ENCODE measurements at regions not wholly inside any gene's neighbourhood (a gene's known extent, or its start where the extent isn't known, plus 50 kb on each side); places are given as distances from the start of the nearest gene placed in this dataset.

DNA sequence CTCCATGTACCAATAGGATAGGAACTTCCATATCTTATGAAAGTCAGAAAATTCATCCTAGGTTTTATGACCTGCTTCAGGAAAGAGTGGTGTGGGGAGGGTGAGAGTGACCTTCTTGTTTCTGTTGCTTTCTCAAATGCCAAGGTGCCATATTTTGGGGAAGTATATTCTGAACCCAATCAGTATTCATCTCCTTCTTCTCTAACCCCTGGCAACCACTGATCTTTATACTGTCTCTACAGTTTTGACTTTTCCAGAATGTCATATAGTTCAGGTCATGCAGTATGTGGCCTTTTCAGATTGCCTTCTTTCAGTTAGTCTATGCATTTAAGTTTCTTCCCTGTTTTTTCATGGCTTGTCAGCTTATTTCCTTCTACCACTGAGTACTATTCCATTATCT is 321.4 kb upstream of the SEMA6A start:
- H3K27me3 ChIP-seq (ENCODE audit: control insufficient read depth, insufficient read depth, low read length), result no peaks in the 10 kb centered on the region
- Mint-ChIP-seq H3K4me3 (no peak overlapping the region), H3K27ac (no peak overlapping the region), H3K9me3 (peaks cover 0 to 4% of the 10 kb centered on the region in 2 donors), H3K36me3 (no peaks in the 10 kb centered on the region), H3K4me1 (no peaks in the 10 kb centered on the region), H3K27me3 (ENCODE audit: low read depth in 2 of 2) (no peaks in the 10 kb centered on the region)
- intact Hi-C loops (cut with micrococcal nuclease), result no loop called here
- no peaks in the 10 kb centered on the region for H3K9me3 ChIP-seq (ENCODE audit: control insufficient read depth, insufficient read depth, low read length)
- H3K4me3 ChIP-seq (ENCODE audit: low read length), result no peak overlapping the region
- no peaks in the 10 kb centered on the region for H3K36me3 ChIP-seq (ENCODE audit: control insufficient read depth, insufficient read depth, low read length)
- no peak for DNase-seq
- ATAC-seq, result no peak
- H3K4me1 ChIP-seq (ENCODE audit: control insufficient read depth, insufficient read depth, low read length), result no peaks in the 10 kb centered on the region
- TF ChIP-seq, protein P1, sequence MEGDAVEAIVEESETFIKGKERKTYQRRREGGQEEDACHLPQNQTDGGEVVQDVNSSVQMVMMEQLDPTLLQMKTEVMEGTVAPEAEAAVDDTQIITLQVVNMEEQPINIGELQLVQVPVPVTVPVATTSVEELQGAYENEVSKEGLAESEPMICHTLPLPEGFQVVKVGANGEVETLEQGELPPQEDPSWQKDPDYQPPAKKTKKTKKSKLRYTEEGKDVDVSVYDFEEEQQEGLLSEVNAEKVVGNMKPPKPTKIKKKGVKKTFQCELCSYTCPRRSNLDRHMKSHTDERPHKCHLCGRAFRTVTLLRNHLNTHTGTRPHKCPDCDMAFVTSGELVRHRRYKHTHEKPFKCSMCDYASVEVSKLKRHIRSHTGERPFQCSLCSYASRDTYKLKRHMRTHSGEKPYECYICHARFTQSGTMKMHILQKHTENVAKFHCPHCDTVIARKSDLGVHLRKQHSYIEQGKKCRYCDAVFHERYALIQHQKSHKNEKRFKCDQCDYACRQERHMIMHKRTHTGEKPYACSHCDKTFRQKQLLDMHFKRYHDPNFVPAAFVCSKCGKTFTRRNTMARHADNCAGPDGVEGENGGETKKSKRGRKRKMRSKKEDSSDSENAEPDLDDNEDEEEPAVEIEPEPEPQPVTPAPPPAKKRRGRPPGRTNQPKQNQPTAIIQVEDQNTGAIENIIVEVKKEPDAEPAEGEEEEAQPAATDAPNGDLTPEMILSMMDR (IDR thresholded peaks at IDR 0.05), result no peak
- H3K27ac ChIP-seq (ENCODE audit: low read length), result no peak overlapping the region

DNA sequence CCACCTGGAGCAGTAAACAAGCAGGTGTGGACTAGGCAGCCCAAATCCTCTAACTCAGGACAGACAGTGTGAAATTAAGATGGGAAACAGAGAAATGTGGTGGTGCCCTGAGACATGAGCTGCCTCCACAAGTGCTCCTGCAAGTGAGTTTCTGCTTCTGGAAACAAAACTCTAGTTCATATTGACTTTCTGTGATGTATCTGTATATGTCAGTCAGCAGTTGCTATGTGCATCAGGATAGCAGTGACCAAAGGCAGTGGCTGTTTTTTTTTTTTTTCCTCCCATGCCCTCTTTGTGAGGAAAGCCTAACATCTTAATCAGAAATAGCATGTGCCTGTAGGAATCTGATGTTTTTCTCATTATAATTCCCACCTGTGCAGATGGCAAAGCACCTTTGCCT is 318.4 kb upstream of the SEMA6A start:
- Histone ChIP-seq H3K27me3 (ENCODE audit: control insufficient read depth, insufficient read depth, low read length) (no peaks in the 10 kb centered on the region), H3K4me3 (ENCODE audit: low read length) (no peak overlapping the region), H3K27ac (ENCODE audit: low read length) (no peak overlapping the region), H3K4me1 (ENCODE audit: control insufficient read depth, insufficient read depth, low read length) (no peaks in the 10 kb centered on the region), H3K36me3 (ENCODE audit: control insufficient read depth, insufficient read depth, low read length) (no peaks in the 10 kb centered on the region), H3K9me3 (ENCODE audit: control insufficient read depth, insufficient read depth, low read length) (no peaks in the 10 kb centered on the region)
- Mint-ChIP-seq H3K36me3 (no peaks in the 10 kb centered on the region), H3K27me3 (ENCODE audit: low read depth in 2 of 2) (no peaks in the 10 kb centered on the region), H3K4me3 (no peak overlapping the region), H3K27ac (no peak overlapping the region), H3K9me3 (peaks cover 0 to 2% of the 10 kb centered on the region in 2 donors), H3K4me1 (no peaks in the 10 kb centered on the region)
- intact Hi-C loops (cut with micrococcal nuclease), result no loop called here
- DNase-seq (no peak), ATAC-seq (no peak)
- TF ChIP-seq, protein P1 (IDR thresholded peaks at IDR 0.05), result no peak

GRCh38 chr5:116887104-116887503 is 312.5 kb upstream of the SEMA6A start:
- Mint-ChIP-seq H3K4me3 (no peak overlapping the region), H3K4me1 (no peaks in the 10 kb centered on the region), H3K27ac (no peak overlapping the region), H3K36me3 (no peaks in the 10 kb centered on the region), H3K27me3 (ENCODE audit: low read depth in 2 of 2) (no peaks in the 10 kb centered on the region), H3K9me3 (peaks cover 0 to 7% of the 10 kb centered on the region in 2 donors)
- H3K4me1 ChIP-seq (ENCODE audit: control insufficient read depth, insufficient read depth, low read length), result no peaks in the 10 kb centered on the region
- no peak for DNase-seq
- H3K27me3 ChIP-seq (ENCODE audit: control insufficient read depth, insufficient read depth, low read length), result no peaks in the 10 kb centered on the region
- no peak overlapping the region for H3K4me3 ChIP-seq (ENCODE audit: low read length)
- TF ChIP-seq, protein P1 (IDR thresholded peaks at IDR 0.05), result no peak
- intact Hi-C loops (cut with micrococcal nuclease), result no loop called here
- ATAC-seq, result no peak
- no peaks in the 10 kb centered on the region for H3K9me3 ChIP-seq (ENCODE audit: control insufficient read depth, insufficient read depth, low read length)
- no peak overlapping the region for H3K27ac ChIP-seq (ENCODE audit: low read length)
- no peaks in the 10 kb centered on the region for H3K36me3 ChIP-seq (ENCODE audit: control insufficient read depth, insufficient read depth, low read length)
- 78% methylated on average over 1 of the region's 1 CpG for WGBS (ENCODE audit: insufficient coverage)

DNA sequence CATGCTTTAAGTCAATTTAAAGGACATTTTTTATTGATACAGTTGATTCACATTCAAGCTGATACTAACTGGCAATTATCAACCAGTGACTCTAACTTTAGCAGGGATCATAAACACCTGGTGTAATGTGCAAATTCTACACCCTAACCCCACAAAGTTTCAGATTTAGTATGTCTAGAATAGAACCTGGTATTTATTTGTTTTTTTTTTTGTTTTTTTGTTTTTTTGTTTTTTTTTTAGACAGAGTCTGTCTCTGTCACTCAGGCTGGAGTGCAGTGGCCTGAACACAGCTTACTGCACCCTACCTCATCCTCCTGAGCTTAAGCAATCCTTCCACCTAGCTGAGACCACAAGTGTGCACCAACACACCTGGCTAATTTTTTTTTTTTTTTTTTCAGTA is 311.2 kb upstream of the SEMA6A start:
- TF ChIP-seq, protein P1 (IDR thresholded peaks at IDR 0.05), result no peak
- no peak overlapping the region for H3K27ac ChIP-seq (ENCODE audit: low read length)
- Mint-ChIP-seq H3K36me3 (peaks cover 2% of the 10 kb centered on the region), H3K4me3 (no peak overlapping the region), H3K27ac (no peak overlapping the region), H3K27me3 (ENCODE audit: low read depth in 2 of 2) (no peaks in the 10 kb centered on the region), H3K4me1 (no peaks in the 10 kb centered on the region), H3K9me3 (peaks cover 4 to 10% of the 10 kb centered on the region in 2 donors)
- no peaks in the 10 kb centered on the region for H3K9me3 ChIP-seq (ENCODE audit: control insufficient read depth, insufficient read depth, low read length)
- no peak overlapping the region for H3K4me3 ChIP-seq (ENCODE audit: low read length)
- ATAC-seq (no peak), DNase-seq (no peak)
- H3K36me3 ChIP-seq (ENCODE audit: control insufficient read depth, insufficient read depth, low read length), result no peaks in the 10 kb centered on the region
- no peaks in the 10 kb centered on the region for H3K27me3 ChIP-seq (ENCODE audit: control insufficient read depth, insufficient read depth, low read length)
- intact Hi-C loops (cut with micrococcal nuclease), result no loop called here
- no peaks in the 10 kb centered on the region for H3K4me1 ChIP-seq (ENCODE audit: control insufficient read depth, insufficient read depth, low read length)
